SK-N-MC (cell line): ENCODE measurements at regions not wholly inside any gene's neighbourhood (a gene's known extent, or its start where the extent isn't known, plus 50 kb on each side); places are given as distances from the start of the nearest gene placed in this dataset.

Experiments used
- EZH2 ChIP-seq: fragments of 200-600 bp; sonication (generic); IDR thresholded peaks from one replicate; pipeline ENCODE4 v1.6.1; 2017; ENCODE audit warnings: antibody characterized with exemption
- FOXP2 ChIP-seq: optimal IDR thresholded peaks from 2 replicates; pipeline ENCODE3; 2011; ENCODE audit warnings: mild to moderate bottlenecking, moderate library complexity; ENCODE audit not compliant: insufficient read depth; ENCODE audit errors: extremely low read length, control extremely low read depth
- POLR2AphosphoS5 ChIP-seq: IDR thresholded peaks from 2 replicates; pipeline ENCODE4 v1.6.1; 2012; ENCODE audit warnings: mild to moderate bottlenecking, low read depth, low read length, borderline replicate concordance

GRCh38 chr5:39555788-39556187 is 131.0 kb upstream of the DAB2 start:
- TF ChIP-seq EZH2, result no peak
- TF ChIP-seq POLR2AphosphoS5, result no peak
- no peak for TF ChIP-seq FOXP2
